ENCODE measurements at regions not wholly inside any gene's neighbourhood (a gene's known extent, or its start where the extent isn't known, plus 50 kb on each side); places are given as distances from the start of the nearest gene placed in this dataset.

DNA sequence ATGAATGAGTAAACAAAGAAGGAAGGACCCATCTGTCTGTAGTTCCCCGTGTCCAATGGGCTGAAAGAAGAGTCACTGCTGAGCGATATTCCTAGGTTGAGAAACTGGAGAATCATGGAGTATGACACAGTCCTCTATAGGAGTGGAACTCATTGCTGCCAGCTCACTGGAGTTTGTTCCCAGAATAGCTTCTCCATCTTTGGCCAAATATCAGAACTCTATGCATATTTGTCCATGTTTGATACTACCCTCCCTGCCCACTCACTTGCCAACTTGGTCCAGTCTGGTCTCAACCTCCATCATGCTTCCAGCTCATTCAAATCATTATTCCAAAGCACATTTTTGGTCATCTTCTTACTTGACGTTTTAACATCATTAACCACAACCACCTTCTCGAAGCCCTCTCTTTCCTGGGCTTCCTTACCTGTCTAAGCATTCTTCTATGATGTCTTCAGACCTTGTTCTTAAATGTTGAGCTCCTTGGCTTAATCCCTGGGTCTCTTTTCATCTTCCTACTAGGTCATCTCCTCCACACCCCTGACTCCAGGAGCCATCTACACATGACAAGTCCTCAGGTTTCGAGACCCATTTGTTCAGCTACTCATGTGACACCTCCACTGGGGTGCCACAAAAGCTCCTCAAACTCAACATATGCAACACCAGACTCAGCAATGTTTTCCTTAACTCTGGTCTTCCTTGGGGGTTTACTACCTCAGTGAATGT, 221.6 kb downstream of the MYCN start:
- no peak for DNase-seq

DNA sequence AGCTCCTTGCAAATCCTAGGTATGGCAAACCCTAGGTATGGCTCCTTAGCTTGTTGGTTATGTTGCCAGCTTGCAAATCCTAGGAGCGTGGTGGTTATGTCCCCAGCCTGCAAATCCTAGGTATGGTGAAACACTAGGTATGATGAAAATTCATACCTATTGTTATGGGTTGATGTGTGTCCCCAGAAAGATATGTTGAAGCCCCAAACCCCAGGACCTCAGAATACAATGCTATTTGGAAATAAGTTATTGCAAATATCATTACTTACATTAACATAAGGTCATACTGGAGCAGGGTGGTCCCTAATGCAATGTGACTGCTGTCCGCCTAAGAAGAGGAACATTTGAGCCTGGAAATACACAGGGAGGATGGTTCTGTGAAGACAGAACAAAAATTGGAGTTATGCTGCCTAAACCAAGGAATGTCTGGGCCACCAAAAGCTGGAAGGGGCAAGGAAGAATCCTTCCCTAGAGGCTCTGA, 220.8 kb downstream of the MYCN start:
- no peak for DNase-seq

DNA sequence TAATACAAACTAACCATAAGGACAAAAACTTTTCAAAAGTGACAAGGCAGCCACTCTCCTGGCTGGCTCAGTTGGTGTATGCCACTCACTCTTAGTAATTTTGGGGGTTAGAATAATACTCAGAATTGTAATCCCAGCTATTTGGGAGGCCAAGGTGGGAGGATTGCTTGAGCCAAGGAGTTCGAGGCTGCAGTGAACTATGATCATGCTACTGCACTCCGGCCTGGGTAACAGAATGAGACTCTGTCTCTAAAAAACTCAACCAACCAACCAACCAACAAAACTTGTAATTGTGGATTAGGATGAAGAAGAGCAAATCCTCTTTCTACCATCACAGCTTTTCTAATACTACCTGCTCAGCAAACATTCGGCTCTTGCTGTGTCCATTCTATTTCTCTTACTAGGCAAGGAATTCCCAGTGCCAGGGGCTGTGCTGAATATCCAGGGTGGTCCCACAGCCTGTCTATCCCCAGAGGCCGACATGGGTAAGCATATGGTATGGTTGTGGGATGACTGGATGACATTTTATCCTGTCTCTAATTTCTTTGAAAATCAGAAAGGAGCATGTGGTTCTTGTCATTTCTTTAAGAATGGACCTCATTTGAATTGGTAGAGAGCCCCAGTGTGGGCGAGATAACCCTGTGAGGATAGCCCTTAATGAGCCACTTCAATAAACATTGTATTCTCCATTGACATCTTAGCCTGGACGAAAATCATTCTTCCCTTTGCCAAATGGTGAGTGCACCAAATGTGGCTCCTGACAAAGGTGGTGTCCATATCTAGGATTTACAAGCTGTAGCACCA, 220.1 kb downstream of the MYCN start:
- no peak for DNase-seq

DNA sequence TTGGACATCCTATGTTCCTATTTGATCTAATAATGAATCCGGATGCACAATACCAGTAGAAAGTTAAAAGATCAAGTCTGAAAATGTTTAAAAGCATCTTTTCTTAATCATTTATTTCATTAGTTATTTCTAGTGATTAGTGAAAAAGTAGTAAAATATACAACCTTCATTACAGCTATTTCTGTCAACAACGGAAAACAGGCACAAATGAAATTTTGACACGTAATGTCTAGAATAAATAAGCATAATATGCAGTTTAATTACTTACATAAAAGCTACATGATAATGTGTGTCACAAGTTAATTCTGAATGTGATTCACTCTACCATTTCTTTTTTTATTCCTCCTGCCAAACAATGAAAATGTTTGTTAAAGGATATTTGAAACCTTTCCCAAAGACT, 216.1 kb downstream of the MYCN start:
- DNase-seq, result no peak

DNA sequence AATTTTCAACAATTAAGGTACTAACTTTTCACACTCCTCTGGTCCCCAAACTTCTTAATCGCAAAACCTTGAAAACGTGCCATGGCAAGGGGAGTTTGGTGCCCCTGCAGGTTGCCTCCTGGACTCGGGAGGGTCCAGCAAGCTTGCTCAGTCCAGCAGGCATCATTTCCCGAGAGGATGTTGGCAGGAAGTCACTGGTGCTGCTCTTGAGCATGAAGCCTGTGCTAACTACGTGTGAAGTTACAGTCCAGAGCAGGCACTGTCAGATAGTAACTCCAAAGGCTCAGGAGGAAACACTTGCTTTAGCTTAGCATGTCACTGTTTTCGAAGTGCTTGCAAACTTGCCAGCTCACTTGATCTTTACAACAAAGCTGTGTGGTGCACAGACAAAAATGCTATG, 215.4 kb downstream of the MYCN start:
- DNase-seq, result no peak

DNA sequence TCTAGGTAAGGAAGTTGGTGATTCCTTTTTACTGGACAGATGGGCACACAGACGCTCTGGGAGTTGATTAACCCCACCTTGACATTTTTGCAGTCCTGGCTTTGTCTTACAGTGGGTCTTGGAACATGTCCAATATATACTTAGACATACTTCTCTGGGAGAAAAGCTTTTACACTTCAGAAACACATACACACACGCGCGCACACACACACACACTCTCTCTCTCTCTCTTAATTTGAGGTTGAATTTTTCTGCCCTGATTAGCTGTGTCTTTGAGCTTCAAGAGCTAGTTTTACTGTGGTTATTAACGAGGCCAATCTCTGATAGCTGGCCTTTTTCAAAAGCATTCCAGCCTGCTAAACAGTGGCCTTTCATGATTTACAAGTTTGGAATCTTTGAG, 215.0 kb downstream of the MYCN start:
- peak in 1 of 2 experiments; percentile 14 for DNase-seq

DNA sequence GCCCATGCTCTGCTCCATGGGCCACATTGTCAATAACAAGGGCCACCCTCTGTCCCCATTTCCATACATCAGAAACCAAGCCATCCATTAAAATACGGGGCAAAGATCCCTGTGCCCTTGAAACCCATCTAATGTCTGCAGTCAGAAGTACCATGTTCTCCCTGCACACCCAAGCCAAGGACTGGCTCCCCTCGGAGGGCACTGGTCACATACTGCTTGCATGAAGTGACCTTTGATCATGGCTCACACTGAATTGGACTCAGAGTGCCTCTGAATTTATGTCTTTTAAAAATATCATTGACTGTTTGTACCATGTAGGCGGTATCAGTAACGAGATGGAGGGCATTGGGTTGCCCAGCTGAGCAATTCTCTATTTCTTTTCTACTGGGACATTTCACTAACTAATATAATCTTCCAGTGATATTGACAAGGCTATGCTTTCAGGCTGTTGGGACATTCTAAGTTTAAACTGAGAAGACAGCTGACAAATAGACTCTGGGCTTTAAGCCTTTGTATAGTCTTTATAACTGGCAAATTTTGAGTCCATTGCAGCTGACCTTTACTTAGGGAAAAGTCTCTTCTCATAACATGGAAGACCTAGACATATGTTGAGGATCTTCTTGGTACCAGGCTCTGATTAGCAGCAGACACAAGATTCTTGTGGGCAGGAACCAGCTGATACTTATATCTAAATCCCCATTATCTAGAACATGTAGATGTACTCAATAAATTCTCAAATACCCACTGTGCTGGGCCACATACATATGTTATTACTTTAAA, 214.3 kb downstream of the MYCN start:
- DNase-seq, result no peak

DNA sequence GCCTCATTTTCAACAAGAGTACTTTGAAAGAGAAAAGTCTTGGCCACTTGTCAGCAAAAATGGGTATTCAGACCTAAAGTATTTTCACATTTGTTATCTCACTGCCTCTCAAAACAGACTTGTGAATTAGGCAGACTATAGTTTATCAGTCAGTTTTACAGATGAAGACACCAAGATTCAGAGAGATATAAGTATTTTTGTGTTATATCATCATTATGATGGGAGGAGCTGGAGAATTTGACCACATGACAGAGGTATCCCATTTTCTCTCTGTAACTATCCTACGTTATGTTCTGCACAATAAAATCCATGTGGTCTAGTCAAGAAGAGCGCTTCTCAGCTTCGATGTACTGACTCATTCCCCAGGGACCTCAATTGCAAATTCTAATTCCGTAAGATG, 213.7 kb downstream of the MYCN start:
- no peak for DNase-seq

DNA sequence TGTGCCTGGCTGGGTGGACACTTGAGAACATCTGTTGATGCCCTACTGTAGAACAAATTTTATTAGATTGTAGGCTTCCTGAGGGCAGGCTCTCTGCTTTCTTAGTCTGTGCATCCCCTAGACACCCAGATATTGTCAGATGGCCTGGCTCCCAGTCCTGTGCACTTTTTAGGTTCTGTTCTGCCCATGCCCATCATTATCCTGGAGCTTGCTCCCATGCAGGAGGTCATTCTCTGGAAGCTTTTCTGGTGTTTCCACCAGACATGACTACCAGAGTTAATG, 213.3 kb downstream of the MYCN start:
- no peak for DNase-seq

DNA sequence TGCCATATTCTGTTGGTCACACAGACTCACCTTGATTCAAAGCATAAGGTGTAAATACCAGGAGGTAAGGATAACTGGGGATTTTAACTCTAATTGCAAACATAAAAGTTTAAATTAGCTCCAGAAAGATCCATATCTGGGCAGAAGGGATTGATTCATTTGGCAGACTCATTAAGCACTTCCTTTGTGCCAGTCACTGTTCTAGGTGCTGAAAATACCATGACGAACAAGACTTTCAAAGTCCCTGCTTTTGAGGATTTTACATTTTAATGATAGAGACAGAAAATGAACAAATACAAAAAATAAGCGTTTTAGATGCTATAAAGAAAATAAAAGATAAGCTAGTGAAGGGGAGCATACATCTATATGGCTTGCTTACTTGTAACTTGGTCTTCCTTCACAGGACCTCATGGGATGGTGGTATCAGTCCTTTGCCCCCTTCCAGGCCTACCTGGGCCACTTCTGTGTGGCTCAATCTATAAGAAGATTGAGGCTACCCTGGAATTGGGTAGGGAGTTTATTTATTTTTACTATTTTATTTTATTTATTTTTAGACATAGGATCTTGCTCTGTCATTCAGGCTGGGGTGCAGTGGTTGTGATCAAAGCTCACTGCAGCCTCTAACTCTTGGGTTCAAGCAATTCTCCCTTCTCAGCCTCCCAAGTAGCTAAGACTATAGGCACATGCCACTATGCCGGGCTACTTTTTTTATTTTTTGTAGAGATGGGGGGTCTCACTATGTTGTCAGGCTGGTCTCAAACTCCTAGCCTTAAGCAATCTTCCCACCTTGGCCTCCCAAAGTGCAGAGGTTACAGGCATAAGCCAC, 212.8 kb downstream of the MYCN start:
- no peak for DNase-seq

DNA sequence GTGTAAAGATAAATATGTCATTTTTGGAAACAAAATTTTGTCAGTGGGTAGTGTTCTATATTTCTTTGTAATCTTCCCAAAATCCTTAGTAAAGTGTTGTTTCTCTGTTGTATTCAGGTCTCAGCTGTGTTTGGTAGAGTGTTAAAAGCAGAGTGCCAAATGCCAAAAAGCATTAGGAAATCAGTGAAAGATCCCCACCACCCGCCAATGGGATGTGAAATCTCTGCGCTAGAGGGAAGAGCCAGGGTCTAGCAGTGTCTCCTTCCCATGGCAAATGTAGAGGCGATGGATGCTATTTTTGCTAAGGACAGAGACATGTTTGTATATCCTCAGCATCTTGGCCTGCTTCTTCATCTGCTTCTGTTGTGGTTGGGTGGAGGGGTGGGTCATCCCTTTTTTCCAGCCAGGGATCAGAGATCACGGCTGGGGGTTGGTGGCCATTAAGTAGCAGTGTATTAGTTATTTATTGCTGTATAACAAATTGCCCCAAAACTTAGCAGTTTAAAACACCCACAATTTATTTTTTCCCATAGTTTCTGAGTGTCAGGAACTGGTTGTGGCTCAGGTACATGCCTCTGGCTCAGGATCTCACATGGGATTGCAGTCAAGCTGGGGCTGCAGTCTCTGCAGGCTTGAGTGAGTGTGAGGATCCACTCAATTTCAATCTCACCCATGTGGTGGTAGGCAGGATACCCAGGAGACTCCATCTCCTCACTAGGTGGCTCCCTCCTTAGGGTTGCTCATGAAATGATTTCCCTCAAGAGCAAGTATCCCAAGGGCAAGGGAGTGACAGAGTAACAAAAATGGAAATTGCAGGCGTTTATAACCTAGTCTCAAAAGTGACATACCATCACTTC, 211.9 kb downstream of the MYCN start:
- no peak for DNase-seq

DNA sequence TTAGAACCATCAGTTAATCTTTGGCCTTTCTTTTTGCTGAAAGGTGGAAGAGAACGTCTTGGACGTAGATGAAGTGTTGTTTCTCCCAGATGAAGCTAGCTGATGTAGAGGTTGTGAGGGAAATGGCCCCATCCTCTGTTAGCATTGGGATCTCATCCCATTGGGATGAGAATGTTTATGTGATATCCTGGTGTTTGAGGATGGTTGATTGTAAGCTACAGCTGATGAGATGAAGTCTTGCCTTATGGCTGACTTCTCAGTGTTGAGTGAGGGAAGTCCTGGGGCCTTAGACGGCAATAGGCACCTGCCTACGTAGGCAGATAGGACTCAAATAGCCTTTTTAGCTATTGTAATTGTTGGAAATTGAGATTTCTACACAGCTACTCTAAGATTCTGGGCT, 211.3 kb downstream of the MYCN start:
- DNase-seq, result no peak

DNA sequence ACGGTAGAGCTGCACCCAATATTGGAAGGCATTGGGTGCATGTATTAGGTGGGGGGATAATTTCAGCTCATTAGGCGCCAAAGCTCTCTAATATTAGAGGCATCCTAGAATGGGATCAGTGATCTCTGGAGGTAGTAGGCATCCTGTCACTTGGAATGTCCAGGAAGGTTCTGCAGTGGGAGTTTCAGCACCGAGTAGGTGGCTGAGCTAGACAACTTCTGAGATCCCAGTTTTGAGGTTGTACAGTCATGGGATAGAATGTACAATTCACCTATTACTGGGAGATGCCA, 210.9 kb downstream of the MYCN start:
- no peak for DNase-seq

DNA sequence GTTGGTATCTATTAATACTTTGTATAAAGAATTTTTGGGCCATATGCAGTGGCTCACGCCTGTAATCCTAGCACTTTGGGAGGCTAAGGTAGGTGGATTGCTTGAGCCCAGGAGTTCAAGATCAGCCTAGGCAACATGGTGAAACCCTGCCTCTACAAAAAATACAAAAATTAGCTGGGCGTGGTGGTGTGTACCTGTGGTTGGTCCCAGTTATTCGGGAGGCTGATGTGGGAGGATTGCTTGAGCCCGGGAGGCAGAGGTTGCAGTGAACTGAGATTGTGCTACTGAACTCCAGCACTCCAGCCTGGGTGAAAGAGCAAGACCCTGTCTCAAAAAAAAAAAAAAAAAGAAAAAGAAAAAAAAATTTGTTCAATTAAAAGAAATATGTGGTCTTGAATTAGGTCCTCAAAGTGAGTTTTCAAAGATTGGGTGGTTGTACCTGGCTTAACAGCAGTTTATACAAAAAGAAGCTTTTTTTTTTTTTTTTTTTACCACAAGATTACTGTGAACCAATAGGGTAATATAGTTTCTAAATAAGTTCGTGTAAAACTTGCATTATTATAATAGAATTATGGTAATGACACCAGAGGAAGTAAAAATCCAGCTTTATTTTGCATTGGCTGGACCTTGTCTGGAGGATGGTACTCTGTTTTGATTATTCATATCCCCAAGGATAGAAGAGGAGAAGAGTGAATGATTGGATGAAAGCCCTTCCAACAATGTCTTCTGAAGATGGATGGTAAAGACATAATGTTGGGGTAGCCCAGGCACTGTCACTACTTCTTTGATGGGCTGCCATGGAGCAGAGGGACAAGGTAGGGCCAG, 210.3 kb downstream of the MYCN start:
- no peak for DNase-seq

DNA sequence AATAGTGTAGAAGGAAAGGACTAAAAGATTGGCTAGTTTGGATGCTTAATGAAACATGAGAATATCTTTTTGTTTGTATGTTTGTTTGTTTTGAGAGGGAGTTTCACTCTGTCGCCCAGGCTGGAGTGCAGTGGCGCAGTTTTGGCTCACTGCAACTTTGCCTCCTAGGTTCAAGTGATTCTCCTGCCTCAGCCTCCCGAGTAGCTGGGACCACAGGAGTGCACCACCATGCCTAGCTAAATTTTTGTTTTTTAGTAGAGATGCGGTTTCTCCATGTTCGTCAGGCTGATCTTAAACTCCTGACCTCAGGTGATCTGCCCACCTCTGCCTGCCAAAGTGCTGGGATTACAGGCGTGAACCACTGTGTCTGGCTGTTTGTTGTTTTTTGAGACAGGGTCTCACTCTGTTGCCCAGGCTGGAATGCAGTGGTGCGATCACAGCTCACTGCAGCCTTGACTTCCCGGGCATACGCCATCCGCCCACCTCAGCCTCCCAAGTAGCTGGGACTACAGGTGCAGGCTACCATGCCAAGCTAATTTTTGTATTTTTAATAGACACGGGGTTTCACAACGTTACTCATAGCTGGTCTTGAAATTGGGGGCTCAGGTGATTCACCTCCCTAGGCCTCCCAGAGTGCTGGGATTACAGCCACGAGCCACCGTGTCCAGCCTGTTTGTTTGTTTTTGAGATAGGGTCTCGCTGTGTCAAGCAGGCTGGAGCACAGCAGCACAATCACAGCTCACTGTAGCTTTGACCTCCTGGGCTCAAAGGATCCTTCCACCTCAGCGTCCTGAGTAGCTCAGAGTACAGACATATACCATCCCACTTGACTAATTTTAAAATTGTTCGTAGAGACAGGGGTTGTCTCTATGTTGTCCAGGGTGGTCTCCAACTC, 209.2 kb downstream of the MYCN start:
- no peak for DNase-seq

DNA sequence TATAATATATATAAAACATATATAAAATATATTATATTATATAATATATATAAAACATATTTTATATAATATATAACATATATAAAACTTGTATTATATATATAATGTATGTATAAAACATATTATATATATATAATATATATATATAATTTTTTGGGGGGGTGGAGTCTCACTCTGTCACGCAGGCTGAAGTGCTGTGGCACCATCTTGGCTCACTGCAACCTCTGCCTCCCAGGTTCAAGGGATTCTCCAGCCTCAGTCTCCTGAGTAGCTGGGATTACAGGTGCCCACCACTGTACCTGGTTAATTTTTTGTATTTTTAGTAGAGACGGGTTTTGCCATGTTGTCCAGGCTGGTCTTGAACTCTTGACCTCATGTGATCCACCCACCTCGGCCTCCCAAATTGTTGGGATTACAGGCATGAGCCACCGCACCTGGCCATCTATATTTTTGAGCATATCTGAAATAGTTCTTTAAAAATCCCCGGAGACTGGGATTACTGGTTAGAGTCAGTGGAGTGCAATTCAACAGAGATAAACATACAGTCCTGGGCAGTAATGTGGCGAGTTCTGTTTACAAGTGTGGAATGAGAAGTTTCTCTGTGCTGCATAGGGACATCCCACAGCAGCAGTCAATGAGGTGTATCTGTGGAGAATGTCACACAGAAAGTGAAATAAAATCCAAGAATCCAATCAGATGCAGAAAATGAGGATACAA, 208.4 kb downstream of the MYCN start:
- no peak for DNase-seq

DNA sequence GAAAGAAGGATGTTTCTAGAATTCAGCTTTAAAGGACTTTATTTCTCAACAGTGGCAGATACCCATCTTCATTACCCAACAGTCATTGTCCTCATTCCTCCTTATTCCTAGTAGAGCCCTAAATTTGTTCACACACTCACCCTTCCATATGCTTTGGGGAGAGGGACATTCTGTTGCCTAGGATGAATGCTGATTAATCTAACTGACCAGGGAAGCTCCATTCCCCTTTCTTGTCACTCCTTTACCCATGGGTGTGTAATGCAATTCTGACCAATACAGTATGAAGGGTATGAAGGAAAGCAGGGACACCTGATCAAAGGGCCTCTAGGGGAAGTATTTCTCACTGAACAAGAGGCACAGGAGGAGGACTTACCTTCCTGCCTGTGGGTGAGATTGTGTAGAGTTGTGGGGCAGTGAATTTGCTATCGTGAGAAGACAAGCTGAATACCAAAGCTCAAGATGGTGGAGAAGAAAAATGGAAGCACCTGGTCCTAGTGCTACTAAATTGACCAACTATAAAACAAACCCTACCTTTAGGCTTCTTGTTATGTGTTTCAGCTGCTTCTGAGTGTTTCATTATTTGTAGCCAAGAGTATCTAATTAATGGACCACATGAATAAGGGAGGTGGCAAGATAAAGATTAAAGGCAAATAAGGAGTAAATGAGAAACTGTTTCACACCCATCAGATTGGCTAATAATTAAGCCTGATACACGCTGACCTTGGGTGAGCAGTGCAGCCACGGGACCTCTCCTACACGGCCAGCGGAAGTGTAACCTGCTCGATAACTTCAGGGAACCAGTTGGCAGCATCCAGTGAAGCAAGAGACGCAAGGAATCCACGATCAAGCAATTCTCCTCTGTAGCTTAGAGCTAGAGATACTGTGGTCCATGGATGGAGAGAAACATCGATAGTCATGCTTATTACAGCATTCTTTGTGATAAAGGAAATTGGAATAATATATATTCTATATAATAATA, 202.3 kb downstream of the MYCN start:
- no peak for DNase-seq

DNA sequence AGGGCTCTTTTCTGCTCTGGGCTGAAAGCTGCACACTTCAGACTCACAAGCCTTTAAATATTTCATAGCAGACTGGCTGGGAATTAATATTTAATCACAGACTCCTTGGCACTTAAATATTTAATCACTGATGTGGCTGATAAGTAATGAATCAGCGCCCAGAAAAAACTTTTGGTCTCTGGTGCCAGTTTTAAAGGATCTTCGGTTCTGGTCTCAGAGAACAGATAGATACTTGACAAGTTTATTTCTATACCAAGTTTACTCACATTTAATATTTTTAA, 201.2 kb downstream of the MYCN start:
- DNase-seq, result no peak
